Ishikawa (cell line): ENCODE measurements at regions not wholly inside any gene's neighbourhood (a gene's known extent, or its start where the extent isn't known, plus 50 kb on each side); places are given as distances from the start of the nearest gene placed in this dataset.

ENCODE experiments used
- CEBPB ChIP-seq: IDR thresholded peaks from 2 replicates; pipeline ENCODE4 v1.6.1; 2012
- EGR1 ChIP-seq: IDR thresholded peaks from 2 replicates; pipeline ENCODE4 v1.6.1; 2012
- EP300 ChIP-seq: IDR thresholded peaks from 2 replicates; pipeline ENCODE4 v1.6.1; 2012; ENCODE audit warnings: borderline replicate concordance
- NFIC ChIP-seq: IDR thresholded peaks from 2 replicates; pipeline ENCODE4 v1.6.1; 2012
- REST ChIP-seq: IDR thresholded peaks from 2 replicates; pipeline ENCODE4 v1.6.1; 2012; ENCODE audit warnings: low read depth, mild to moderate bottlenecking
- TAF1 ChIP-seq: IDR thresholded peaks from 2 replicates; pipeline ENCODE4 v1.6.1; 2012; ENCODE audit warnings: low read depth, mild to moderate bottlenecking
- ZBTB7A ChIP-seq: IDR thresholded peaks from 2 replicates; pipeline ENCODE4 v1.6.1; 2012; ENCODE audit warnings: low read depth
- TF ChIP-seq, protein P1 (sequence below): IDR thresholded peaks from 2 replicates; pipeline ENCODE4 v1.6.1; 2012
- TF ChIP-seq, protein P2 (sequence below): IDR thresholded peaks from 2 replicates; pipeline ENCODE4 v1.6.1; 2012

DNA sequence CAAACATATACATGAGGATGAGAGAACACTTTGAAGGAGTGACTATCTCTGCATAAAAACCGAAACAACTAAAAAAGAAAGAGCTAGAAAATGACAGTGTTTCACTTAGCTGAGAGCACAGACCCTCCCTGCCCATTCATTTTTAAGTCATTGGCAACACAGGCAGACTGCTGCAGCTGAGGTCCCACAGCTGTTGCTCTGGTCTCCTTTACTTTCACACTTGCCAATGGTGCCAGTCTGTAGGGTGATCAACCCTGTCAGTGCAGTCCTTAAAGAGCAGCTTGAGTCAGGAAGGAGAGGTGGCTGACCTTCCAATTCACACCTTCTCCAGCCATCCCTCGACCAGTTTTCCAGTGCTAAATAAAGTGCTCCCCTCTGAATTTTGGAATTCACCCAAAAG lies 508.3 kb upstream of the CCNG1 start:
- TF ChIP-seq EP300 = no peak
- TF ChIP-seq EGR1 = no peak
- no peak for TF ChIP-seq NFIC
- TF ChIP-seq, protein P1, sequence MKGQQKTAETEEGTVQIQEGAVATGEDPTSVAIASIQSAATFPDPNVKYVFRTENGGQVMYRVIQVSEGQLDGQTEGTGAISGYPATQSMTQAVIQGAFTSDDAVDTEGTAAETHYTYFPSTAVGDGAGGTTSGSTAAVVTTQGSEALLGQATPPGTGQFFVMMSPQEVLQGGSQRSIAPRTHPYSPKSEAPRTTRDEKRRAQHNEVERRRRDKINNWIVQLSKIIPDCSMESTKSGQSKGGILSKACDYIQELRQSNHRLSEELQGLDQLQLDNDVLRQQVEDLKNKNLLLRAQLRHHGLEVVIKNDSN = no peak
- no peak for TF ChIP-seq TAF1
- no peak for TF ChIP-seq ZBTB7A
- TF ChIP-seq, protein P2, sequence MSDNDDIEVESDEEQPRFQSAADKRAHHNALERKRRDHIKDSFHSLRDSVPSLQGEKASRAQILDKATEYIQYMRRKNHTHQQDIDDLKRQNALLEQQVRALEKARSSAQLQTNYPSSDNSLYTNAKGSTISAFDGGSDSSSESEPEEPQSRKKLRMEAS = no peak
- TF ChIP-seq REST = no peak
- TF ChIP-seq CEBPB = no peak
